GM12891 (cell line): ENCODE measurements at regions not wholly inside any gene's neighbourhood (a gene's known extent, or its start where the extent isn't known, plus 50 kb on each side); places are given as distances from the start of the nearest gene placed in this dataset.

Experiments
- POLR2A ChIP-seq: IDR thresholded peaks from 2 replicates; pipeline ENCODE4 v1.6.1; 2011; ENCODE audit warnings: low read depth, low read length, control low read depth
- POLR2AphosphoS5 ChIP-seq: IDR thresholded peaks from 2 replicates; pipeline ENCODE4 v1.6.1; 2011; ENCODE audit warnings: low read depth, low read length, control low read depth
- POU2F2 ChIP-seq: IDR thresholded peaks from 2 replicates; pipeline ENCODE4 v1.6.1; 2011; ENCODE audit warnings: low read depth, mild to moderate bottlenecking, control low read depth, low read length, moderate library complexity
- SPI1 ChIP-seq: IDR thresholded peaks from 2 replicates; pipeline ENCODE4 v1.6.1; 2011; ENCODE audit warnings: low read depth, low read length, control low read depth
- TAF1 ChIP-seq: IDR thresholded peaks from 2 replicates; pipeline ENCODE4 v1.6.1; 2011; ENCODE audit warnings: low read depth, low read length, control low read depth

DNA sequence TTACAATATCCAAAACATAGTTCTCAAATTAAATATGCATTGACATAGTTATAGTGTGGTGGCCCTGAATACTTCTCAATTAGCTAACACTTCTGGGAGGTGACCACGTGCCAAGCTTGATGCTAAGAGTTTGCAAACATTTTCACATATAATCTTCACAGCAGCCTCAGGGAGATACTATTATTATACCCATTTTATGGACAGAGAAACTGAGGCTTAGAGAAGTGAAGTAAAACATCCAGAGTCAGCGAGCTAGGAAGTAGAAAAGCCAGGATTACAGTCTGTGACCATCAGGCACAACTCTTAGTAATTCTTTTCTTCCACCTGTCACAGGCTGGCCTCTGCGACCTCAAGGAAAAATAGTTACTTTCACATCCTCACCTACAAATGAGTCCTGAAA is 102.2 kb upstream of the IRX6 start:
- TF ChIP-seq POLR2AphosphoS5 (no peak), TAF1 (no peak), POLR2A (no peak), SPI1 (no peak), POU2F2 (no peak)
